Vagina (tissue), 2 donors: ENCODE measurements at regions not wholly inside any gene's neighbourhood (a gene's known extent, or its start where the extent isn't known, plus 50 kb on each side); places are given as distances from the start of the nearest gene placed in this dataset.

Source experiments
- DNase-seq, 2 donors: peaks; one replicate each; pipeline ENCODE4 v3.0.0-alpha.2; 2017; ENCODE audit errors: extremely low spot score in 2 of 2
- H3K27ac ChIP-seq: fragments of 200-600 bp; sonication (generic); one replicate; pipeline ENCODE4 v1.5.1; 2019
- H3K27me3 ChIP-seq: fragments of 200-600 bp; sonication (generic); one replicate; pipeline ENCODE4 v1.5.1; 2019
- H3K36me3 ChIP-seq, 2 donors: fragments of 200-600 bp; sonication (generic); one replicate each; pipeline ENCODE4 v1.5.1; 2017 to 2019
- H3K4me1 ChIP-seq: fragments of 200-600 bp; sonication (generic); one replicate; pipeline ENCODE4 v1.5.1; 2019
- H3K4me3 ChIP-seq, 2 donors: fragments of 200-600 bp; sonication (generic); 1 replicate in 1 of 2; 2 replicates in 1 of 2; pipeline ENCODE4 v1.5.1; 2016 to 2019
- H3K9me3 ChIP-seq: fragments of 200-600 bp; sonication (generic); one replicate; pipeline ENCODE4 v1.5.1; 2019
- POLR2A ChIP-seq, 2 donors: fragments of 450-650 bp; IDR thresholded peaks; one replicate each; pipeline ENCODE4 v1.6.1; 2017; ENCODE audit warnings: antibody characterized with exemption in 2 of 2, mild to moderate bottlenecking in 2 of 2, moderate library complexity in 2 of 2
- POLR2AphosphoS5 ChIP-seq, 2 donors: sonication (generic); formaldehyde crosslinking; IDR thresholded peaks; one replicate each; pipeline ENCODE4 v1.9.0; 2017; ENCODE audit warnings: antibody characterized with exemption in 2 of 2, mild to moderate bottlenecking in 2 of 2, low read depth in 1 of 2; ENCODE audit not compliant: insufficient read depth in 1 of 2
- intact Hi-C: fragments of 100-400 bp; cut with DNase I; formaldehyde crosslinking; loops from one replicate; pipeline ENCODE4 v1.15.1; 2023
- TF ChIP-seq, protein P1 (sequence below), 3 experiments: fragments of 450-650 bp in 2 of 3; fragments of 200-600 bp in 1 of 3; sonication (generic) in 1 of 3; IDR thresholded peaks; one replicate each; pipeline ENCODE4 v1.5.1; 2017 to 2019; ENCODE audit warnings: antibody characterized with exemption in 3 of 3, mild to moderate bottlenecking in 2 of 3, moderate library complexity in 2 of 3

GRCh38 chr10:131000244-131000643, 311.3 kb downstream of the TCERG1L start:
- H3K36me3 ChIP-seq = no peaks in the 10 kb centered on the region
- DNase-seq = no peak
- H3K27me3 ChIP-seq = no peaks in the 10 kb centered on the region
- no peaks in the 10 kb centered on the region for H3K4me1 ChIP-seq
- no peak overlapping the region for H3K27ac ChIP-seq
- H3K4me3 ChIP-seq = no peak overlapping the region
- TF ChIP-seq POLR2AphosphoS5 (IDR thresholded peaks at IDR 0.05; ENCODE audit: insufficient read depth in 1 of 2, low read depth in 1 of 2) (no peak), POLR2A (IDR thresholded peaks at IDR 0.05) (no peak)
- H3K9me3 ChIP-seq = no peaks in the 10 kb centered on the region
- intact Hi-C loops = no loop called here

- no peak overlapping the region for H3K27ac ChIP-seq
- no peaks in the 10 kb centered on the region for H3K9me3 ChIP-seq
- no peak overlapping the region for H3K4me3 ChIP-seq
- no peaks in the 10 kb centered on the region for H3K27me3 ChIP-seq
- peak in 1 of 2 donors; percentile 70 for DNase-seq
- no peaks in the 10 kb centered on the region for H3K36me3 ChIP-seq
- intact Hi-C loops = no loop called here
- H3K4me1 ChIP-seq = no peaks in the 10 kb centered on the region
- TF ChIP-seq, protein P1, sequence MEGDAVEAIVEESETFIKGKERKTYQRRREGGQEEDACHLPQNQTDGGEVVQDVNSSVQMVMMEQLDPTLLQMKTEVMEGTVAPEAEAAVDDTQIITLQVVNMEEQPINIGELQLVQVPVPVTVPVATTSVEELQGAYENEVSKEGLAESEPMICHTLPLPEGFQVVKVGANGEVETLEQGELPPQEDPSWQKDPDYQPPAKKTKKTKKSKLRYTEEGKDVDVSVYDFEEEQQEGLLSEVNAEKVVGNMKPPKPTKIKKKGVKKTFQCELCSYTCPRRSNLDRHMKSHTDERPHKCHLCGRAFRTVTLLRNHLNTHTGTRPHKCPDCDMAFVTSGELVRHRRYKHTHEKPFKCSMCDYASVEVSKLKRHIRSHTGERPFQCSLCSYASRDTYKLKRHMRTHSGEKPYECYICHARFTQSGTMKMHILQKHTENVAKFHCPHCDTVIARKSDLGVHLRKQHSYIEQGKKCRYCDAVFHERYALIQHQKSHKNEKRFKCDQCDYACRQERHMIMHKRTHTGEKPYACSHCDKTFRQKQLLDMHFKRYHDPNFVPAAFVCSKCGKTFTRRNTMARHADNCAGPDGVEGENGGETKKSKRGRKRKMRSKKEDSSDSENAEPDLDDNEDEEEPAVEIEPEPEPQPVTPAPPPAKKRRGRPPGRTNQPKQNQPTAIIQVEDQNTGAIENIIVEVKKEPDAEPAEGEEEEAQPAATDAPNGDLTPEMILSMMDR (IDR thresholded peaks at IDR 0.05) = no peak
- no peak for TF ChIP-seq POLR2A (IDR thresholded peaks at IDR 0.05)
- no peak for TF ChIP-seq POLR2AphosphoS5 (IDR thresholded peaks at IDR 0.05; ENCODE audit: insufficient read depth in 1 of 2, low read depth in 1 of 2)
Observed at GRCh38 chr10:131000743-131001142, 310.8 kb downstream of the TCERG1L start.

GRCh38 chr10:131001438-131001837, 310.1 kb downstream of the TCERG1L start:
- intact Hi-C loops = no loop called here
- Histone ChIP-seq H3K27me3 (no peaks in the 10 kb centered on the region), H3K9me3 (no peaks in the 10 kb centered on the region), H3K36me3 (no peaks in the 10 kb centered on the region), H3K27ac (no peak overlapping the region), H3K4me3 (no peak overlapping the region), H3K4me1 (no peaks in the 10 kb centered on the region)
- TF ChIP-seq, protein P1 (IDR thresholded peaks at IDR 0.05) = no peak
- TF ChIP-seq POLR2AphosphoS5 (IDR thresholded peaks at IDR 0.05; ENCODE audit: insufficient read depth in 1 of 2, low read depth in 1 of 2) (no peak), POLR2A (IDR thresholded peaks at IDR 0.05) (no peak)
- peak in 1 of 2 donors; percentile 46 for DNase-seq

DNA sequence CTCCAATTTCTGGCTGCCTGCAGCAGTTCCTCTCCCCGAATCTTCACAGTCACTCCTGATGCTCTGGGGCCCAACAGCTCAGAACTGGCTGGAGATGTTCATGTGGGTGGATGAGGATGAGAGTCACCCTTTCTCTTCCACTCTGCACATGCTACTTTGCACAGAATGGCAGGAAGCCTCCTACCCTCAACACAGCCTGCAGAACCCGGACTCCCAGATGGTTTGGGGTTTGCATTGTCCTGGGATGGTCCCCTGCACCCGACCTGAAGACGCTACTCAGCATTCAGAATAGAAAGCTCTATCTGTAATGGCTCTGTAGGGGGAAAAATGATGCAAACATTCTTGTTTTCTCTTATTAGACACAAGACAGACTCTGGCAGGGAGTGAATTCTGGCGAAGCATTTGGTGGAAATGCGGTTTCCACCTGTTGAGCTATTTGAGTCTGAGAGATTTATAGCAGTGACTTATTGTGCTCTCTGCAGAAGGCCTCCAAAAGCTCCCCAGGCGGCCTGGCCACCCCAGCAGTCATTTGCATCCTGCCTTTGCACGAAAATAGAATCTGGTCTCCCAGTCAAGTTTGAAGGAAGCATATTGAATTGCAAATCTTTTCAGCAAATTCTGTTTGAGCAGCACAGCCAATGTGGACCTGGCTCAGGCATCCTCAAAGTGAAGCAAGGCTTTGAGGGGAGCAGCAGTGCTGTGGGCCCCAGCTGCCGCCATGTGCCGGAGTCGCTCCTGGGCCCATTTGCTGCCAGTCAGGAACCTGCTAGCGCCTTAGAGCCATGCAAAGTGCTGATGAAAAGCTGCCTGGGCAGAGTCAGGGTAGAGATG, 309.3 kb downstream of the TCERG1L start:
- no peak overlapping the region for H3K4me3 ChIP-seq
- no peaks in the 10 kb centered on the region for H3K27me3 ChIP-seq
- intact Hi-C loops = no loop called here
- DNase-seq = peak; percentile 54 to 55
- no peak overlapping the region for H3K27ac ChIP-seq
- TF ChIP-seq POLR2A (IDR thresholded peaks at IDR 0.05) (no peak), POLR2AphosphoS5 (IDR thresholded peaks at IDR 0.05; ENCODE audit: insufficient read depth in 1 of 2, low read depth in 1 of 2) (no peak)
- TF ChIP-seq, protein P1 (IDR thresholded peaks at IDR 0.05) = no peak
- H3K9me3 ChIP-seq = no peaks in the 10 kb centered on the region
- H3K4me1 ChIP-seq = no peaks in the 10 kb centered on the region
- H3K36me3 ChIP-seq = no peaks in the 10 kb centered on the region

GRCh38 chr10:131003455-131003854, 308.1 kb downstream of the TCERG1L start:
- Histone ChIP-seq H3K27me3 (no peaks in the 10 kb centered on the region), H3K4me3 (no peak overlapping the region), H3K27ac (no peak overlapping the region), H3K9me3 (no peaks in the 10 kb centered on the region), H3K36me3 (no peaks in the 10 kb centered on the region), H3K4me1 (no peaks in the 10 kb centered on the region)
- TF ChIP-seq, protein P1 (IDR thresholded peaks at IDR 0.05) = no peak
- TF ChIP-seq POLR2A (IDR thresholded peaks at IDR 0.05) = no peak
- TF ChIP-seq POLR2AphosphoS5 (IDR thresholded peaks at IDR 0.05; ENCODE audit: insufficient read depth in 1 of 2, low read depth in 1 of 2) = no peak
- DNase-seq = peak; percentile 16 to 74
- intact Hi-C loops = no loop called here
